Stimulated activated CD4-positive, alpha-beta T cell treated with anti-CD3 and anti-CD28 coated beads, Interleukin-15, amount 100 ng/mL, for 24 hours (primary cell): ENCODE measurements at regions not wholly inside any gene's neighbourhood (a gene's known extent, or its start where the extent isn't known, plus 50 kb on each side); places are given as distances from the start of the nearest gene placed in this dataset.

ENCODE experiments used
- DNase-seq: peaks from one replicate; pipeline ENCODE4 v3.0.0-alpha.2; 2020

- no peak for DNase-seq
These were observed 314.0 kb downstream of the AGTPBP1 start for GRCh38 chr9:85427772-85428171.

- peak; percentile 69 for DNase-seq
These were observed 316.6 kb downstream of the AGTPBP1 start for GRCh38 chr9:85425153-85425611.

- DNase-seq = no peak
These were observed 318.3 kb downstream of the AGTPBP1 start for GRCh38 chr9:85423422-85423821.

- no peak for DNase-seq
These were observed 320.1 kb downstream of the AGTPBP1 start for GRCh38 chr9:85421641-85422040.

GRCh38 chr9:85420750-85421149 is 321.0 kb downstream of the AGTPBP1 start:
- no peak for DNase-seq

GRCh38 chr9:85417674-85418073 is 324.1 kb downstream of the AGTPBP1 start:
- no peak for DNase-seq

GRCh38 chr9:85416715-85417114 is 325.0 kb downstream of the AGTPBP1 start:
- no peak for DNase-seq

- DNase-seq = no peak
These were observed 327.4 kb downstream of the AGTPBP1 start for GRCh38 chr9:85414390-85414789.

GRCh38 chr9:85408494-85408893 is 333.3 kb downstream of the AGTPBP1 start:
- DNase-seq = no peak

- DNase-seq = no peak
These were observed 336.2 kb downstream of the AGTPBP1 start for GRCh38 chr9:85405566-85405950.

GRCh38 chr9:85404911-85405565 is 336.7 kb downstream of the AGTPBP1 start:
- DNase-seq = no peak

GRCh38 chr9:85402551-85402950 is 339.2 kb downstream of the AGTPBP1 start:
- DNase-seq = no peak

- no peak for DNase-seq
These were observed 339.8 kb downstream of the AGTPBP1 start for GRCh38 chr9:85401998-85402397.

- no peak for DNase-seq
These were observed 344.7 kb downstream of the AGTPBP1 start for GRCh38 chr9:85397005-85397404.

- no peak for DNase-seq
These were observed 349.5 kb downstream of the AGTPBP1 start for GRCh38 chr9:85392260-85392659.

- no peak for DNase-seq
These were observed 363.9 kb downstream of the AGTPBP1 start for GRCh38 chr9:85377731-85378289.

- DNase-seq = no peak
These were observed 373.0 kb downstream of the AGTPBP1 start for GRCh38 chr9:85368781-85369180.

GRCh38 chr9:85359161-85359560 is 382.6 kb downstream of the AGTPBP1 start:
- no peak for DNase-seq

- no peak for DNase-seq
These were observed 392.7 kb downstream of the AGTPBP1 start for GRCh38 chr9:85349046-85349445.

GRCh38 chr9:85347541-85347940 is 394.2 kb downstream of the AGTPBP1 start:
- no peak for DNase-seq

GRCh38 chr9:85344901-85345300 is 396.9 kb downstream of the AGTPBP1 start:
- DNase-seq = no peak

GRCh38 chr9:85339338-85339737 is 402.4 kb downstream of the AGTPBP1 start:
- no peak for DNase-seq

GRCh38 chr9:85334228-85334627 is 407.5 kb downstream of the AGTPBP1 start:
- DNase-seq = no peak

- no peak for DNase-seq
These were observed 409.3 kb downstream of the AGTPBP1 start for GRCh38 chr9:85332487-85332886.

GRCh38 chr9:85331626-85332025 is 410.1 kb downstream of the AGTPBP1 start:
- no peak for DNase-seq
